GM20000 (cell line): ENCODE measurements at regions not wholly inside any gene's neighbourhood (a gene's known extent, or its start where the extent isn't known, plus 50 kb on each side); places are given as distances from the start of the nearest gene placed in this dataset.

ENCODE experiments used
- DNase-seq: peaks from one replicate; pipeline ENCODE4 v3.0.0; 2012; ENCODE audit warnings: low spot score
- CTCF ChIP-seq: IDR thresholded peaks from 2 replicates; pipeline ENCODE4 v1.5.1; 2012; ENCODE audit warnings: mild to moderate bottlenecking, control low read depth; ENCODE audit errors: extremely low read depth, missing control alignments

DNA sequence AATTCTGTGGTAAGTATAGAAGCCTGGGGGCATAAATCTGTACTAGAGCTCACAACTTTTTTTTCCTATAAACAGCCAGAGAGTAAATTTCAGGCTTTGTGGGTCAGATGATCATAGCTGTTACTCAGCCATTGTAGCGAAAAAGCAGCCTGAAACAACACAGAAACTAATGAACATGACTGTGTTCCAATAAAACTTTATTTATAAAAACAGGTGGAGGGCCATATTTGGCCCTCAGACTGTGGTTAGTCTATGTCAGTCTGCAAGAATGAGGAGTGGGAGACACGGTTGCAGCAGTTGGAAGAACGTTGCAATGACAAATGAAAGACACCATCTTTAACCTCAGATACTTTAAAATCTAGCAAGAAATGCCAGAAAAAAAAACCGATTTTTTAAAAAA is 389.6 kb upstream of the PRKCQ start:
- no peak for TF ChIP-seq CTCF
- no peak for DNase-seq

GRCh38 chr10:6964543-6964942 is 384.5 kb upstream of the PRKCQ start:
- DNase-seq: no peak
- no peak for TF ChIP-seq CTCF

DNA sequence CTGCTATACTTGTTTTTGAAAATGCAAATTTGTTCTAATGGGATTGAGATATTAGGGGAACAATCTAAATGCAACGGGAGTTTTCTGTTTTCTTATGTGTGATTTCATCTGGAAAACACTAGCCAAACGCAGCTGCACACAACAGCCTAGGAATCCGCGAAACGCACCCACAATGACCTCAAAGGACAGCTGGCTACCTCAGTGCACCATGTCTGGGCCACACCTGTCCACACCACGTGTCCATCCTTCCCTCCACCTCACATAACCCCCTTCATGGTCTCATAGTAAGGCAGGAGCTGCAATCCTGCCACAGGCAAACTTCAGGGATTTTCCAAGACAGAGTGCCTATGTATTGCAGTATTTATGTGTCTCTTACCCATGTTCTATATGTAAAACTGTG is 382.5 kb upstream of the PRKCQ start:
- no peak for DNase-seq
- no peak for TF ChIP-seq CTCF

GRCh38 chr10:6958711-6959110 is 378.6 kb upstream of the PRKCQ start:
- no peak for DNase-seq
- no peak for TF ChIP-seq CTCF

GRCh38 chr10:6958254-6958653 is 378.2 kb upstream of the PRKCQ start:
- no peak for TF ChIP-seq CTCF
- no peak for DNase-seq

DNA sequence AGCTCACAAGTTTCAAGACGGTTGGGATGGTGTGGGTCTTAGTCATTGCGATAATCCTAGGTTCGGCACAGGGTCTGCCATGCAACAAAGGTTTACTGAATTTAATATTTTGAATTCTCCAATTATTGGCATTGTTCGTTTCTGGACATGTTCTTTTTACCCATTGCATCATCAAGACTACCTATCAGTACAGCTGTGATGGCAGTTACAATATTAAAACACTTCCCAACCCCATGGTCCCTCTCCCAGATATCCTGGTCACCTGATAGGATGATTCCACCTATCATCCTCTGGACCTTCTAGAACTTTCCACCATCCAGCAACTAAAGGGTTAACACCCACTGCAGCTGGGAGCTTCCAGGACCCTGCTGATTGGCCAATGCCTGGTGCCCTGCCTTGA is 377.8 kb upstream of the PRKCQ start:
- no peak for TF ChIP-seq CTCF

GRCh38 chr10:6956562-6956961 is 376.5 kb upstream of the PRKCQ start:
- no peak for DNase-seq
- TF ChIP-seq CTCF: no peak

More for the DNA sequence above, 377.8 kb upstream of the PRKCQ start:
- no peak for DNase-seq
